RWPE1 (cell line): ENCODE measurements at regions not wholly inside any gene's neighbourhood (a gene's known extent, or its start where the extent isn't known, plus 50 kb on each side); places are given as distances from the start of the nearest gene placed in this dataset.
"Not testable (repeated sequence)": the region's sequence is repeated elsewhere in the genome, so short reads cannot be mapped to it uniquely, and the experiment has no call there.

Experiments
- CTCF ChIA-PET: fragments of 350-600 bp; sonication (Branson Sonifier 250); formaldehyde crosslinking; extraction: SDS; loops from one replicate; lab custom pipeline; 2021; lab: Yijun Ruan, JAX
- POLR2A ChIA-PET: fragments of 400-600 bp; formaldehyde crosslinking; extraction: SDS; loops from one replicate; lab custom pipeline; 2020; ENCODE audit warnings: antibody characterized with exemption; ENCODE audit not compliant: low non-redundant PET; lab: Yijun Ruan, JAX
- DNase-seq: peaks from one replicate; pipeline ENCODE4 v3.0.0; 2012; ENCODE audit warnings: low spot score
- H3K27ac ChIP-seq: fragments of 450-650 bp; 2 replicates; pipeline ENCODE4 v1.5.1; 2017
- CTCF ChIP-seq: fragments of 450-650 bp; conservative IDR thresholded peaks from 2 replicates; pipeline ENCODE4 v1.5.1; 2017; ENCODE audit warnings: low read depth, mild to moderate bottlenecking

GRCh38 chr13:94849254-94849653, 136.9 kb upstream of the SOX21 start:
- H3K27ac ChIP-seq = no peak overlapping the region
- no peak for TF ChIP-seq CTCF
- DNase-seq = no peak
- ChIA-PET CTCF (no interaction called here), POLR2A (no interaction called here)

DNA sequence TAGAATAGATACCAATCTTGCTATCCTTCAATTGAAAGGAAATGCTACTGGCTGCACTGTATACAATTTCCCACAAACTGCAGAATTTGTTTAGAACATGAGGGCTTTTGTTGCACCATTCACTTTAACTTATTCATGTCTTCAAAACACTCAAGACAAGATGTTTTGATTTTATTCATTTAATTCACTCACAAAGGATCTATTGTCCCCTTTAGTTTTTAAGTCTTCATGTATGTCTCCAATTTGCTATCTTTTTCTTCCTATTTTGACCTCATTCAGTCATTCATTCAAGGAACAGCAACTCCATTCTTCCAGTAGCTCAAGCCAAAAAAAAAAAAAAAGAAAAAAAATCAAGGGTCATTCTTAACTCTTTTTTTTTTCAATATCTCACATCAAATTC, 130.6 kb upstream of the SOX21 start:
- TF ChIP-seq CTCF = no peak
- POLR2A ChIA-PET = no interaction called here
- DNase-seq = no peak
- no peak overlapping the region for H3K27ac ChIP-seq
- CTCF ChIA-PET = no interaction called here

GRCh38 chr13:94837056-94837455, 124.7 kb upstream of the SOX21 start:
- DNase-seq, CTCF ChIA-PET, H3K27ac ChIP-seq, POLR2A ChIA-PET: not testable (repeated sequence)

GRCh38 chr13:94829837-94830365, 117.6 kb upstream of the SOX21 start:
- CTCF ChIA-PET = interaction anchor here (0.6 kb wide), 1 partner anchor 483 kb away, joined by 3 read pairs; no protein-coding TSS in a partner anchor
- H3K27ac ChIP-seq = no peak overlapping the region
- DNase-seq = no peak
- POLR2A ChIA-PET = no interaction called here
- TF ChIP-seq CTCF = no peak

DNA sequence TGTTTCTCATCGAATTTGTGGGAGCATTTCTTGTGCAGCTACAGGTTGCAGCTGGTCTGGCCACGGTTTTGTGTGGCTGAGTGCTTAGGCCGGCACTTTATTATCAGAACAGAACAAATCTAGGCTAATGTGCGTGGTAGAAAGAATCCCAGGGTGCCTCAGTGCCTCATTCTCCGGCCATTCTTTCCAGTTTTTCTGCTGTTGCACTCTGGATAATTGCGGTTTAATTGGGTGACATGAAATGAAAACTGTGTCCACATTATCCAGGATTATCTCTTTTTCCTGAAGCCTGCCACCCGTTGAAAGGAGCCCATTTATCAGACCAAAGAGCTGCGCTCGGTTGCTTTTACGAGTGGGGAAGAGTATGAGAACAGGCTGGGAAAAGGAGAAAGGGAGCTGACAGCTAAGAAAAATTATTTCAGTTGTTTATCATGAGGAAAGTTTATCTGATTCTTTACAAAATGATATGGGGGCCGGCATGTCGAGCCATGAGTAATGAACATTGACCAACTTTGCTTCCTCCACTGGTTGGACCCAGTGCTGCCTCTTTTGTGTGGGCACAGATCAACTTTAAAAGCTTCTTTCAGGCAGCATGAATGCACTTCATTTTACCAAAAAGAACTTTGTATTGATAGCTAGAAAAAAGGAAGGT, 117.0 kb upstream of the SOX21 start:
- CTCF ChIA-PET = interaction anchor here (0.6 kb wide), 1 partner anchor 482 kb away, joined by 3 read pairs; no protein-coding TSS in a partner anchor
- TF ChIP-seq CTCF = no peak
- DNase-seq = no peak
- no peak overlapping the region for H3K27ac ChIP-seq
- POLR2A ChIA-PET = no interaction called here

- POLR2A ChIA-PET = no interaction called here
- CTCF ChIA-PET = no interaction called here
Measured at GRCh38 chr13:94827566-94827965, 115.2 kb upstream of the SOX21 start.

More at GRCh38 chr13:94827566-94827965, 115.2 kb upstream of the SOX21 start:
- no peak overlapping the region for H3K27ac ChIP-seq
- TF ChIP-seq CTCF = no peak
- DNase-seq = no peak
